ENCODE measurements at regions not wholly inside any gene's neighbourhood (a gene's known extent, or its start where the extent isn't known, plus 50 kb on each side); places are given as distances from the start of the nearest gene placed in this dataset.

- TF ChIP-seq, protein P1, sequence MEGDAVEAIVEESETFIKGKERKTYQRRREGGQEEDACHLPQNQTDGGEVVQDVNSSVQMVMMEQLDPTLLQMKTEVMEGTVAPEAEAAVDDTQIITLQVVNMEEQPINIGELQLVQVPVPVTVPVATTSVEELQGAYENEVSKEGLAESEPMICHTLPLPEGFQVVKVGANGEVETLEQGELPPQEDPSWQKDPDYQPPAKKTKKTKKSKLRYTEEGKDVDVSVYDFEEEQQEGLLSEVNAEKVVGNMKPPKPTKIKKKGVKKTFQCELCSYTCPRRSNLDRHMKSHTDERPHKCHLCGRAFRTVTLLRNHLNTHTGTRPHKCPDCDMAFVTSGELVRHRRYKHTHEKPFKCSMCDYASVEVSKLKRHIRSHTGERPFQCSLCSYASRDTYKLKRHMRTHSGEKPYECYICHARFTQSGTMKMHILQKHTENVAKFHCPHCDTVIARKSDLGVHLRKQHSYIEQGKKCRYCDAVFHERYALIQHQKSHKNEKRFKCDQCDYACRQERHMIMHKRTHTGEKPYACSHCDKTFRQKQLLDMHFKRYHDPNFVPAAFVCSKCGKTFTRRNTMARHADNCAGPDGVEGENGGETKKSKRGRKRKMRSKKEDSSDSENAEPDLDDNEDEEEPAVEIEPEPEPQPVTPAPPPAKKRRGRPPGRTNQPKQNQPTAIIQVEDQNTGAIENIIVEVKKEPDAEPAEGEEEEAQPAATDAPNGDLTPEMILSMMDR (IDR thresholded peaks at IDR 0.05; ENCODE audit: borderline replicate concordance, extremely low read depth, insufficient read depth): no peak
- Histone ChIP-seq H3K9me3 (ENCODE audit: control insufficient read depth in 2 of 3, insufficient read depth in 1 of 3, low read length in 3 of 3) (no peaks in the 10 kb centered on the region), H3K4me1 (ENCODE audit: control insufficient read depth in 2 of 3, insufficient read depth in 2 of 3, low read depth in 1 of 3, low read length in 3 of 3) (no peaks in the 10 kb centered on the region), H3K4me3 (ENCODE audit: low read length in 3 of 3) (no peak overlapping the region), H3K27ac (ENCODE audit: low read depth in 2 of 2, low read length in 2 of 2) (no peak overlapping the region), H3K36me3 (ENCODE audit: control insufficient read depth in 2 of 3, insufficient read depth in 3 of 3, low read length in 3 of 3) (no peaks in the 10 kb centered on the region), H3K9ac (ENCODE audit: low read length in 3 of 3) (no peak overlapping the region), H3K27me3 (ENCODE audit: control insufficient read depth, insufficient read depth, low read length) (no peaks in the 10 kb centered on the region)
- DNase-seq (no peak), FAIRE-seq (no peak)
- intact Hi-C loops (cut with DNase I): no loop called here
Observed at GRCh38 chr1:170340308-170340707, 191.7 kb upstream of the GORAB start.

- Histone ChIP-seq H3K27me3 (ENCODE audit: control insufficient read depth, insufficient read depth, low read length) (no peaks in the 10 kb centered on the region), H3K4me3 (ENCODE audit: low read length in 3 of 3) (no peak overlapping the region), H3K27ac (ENCODE audit: low read depth in 2 of 2, low read length in 2 of 2) (no peak overlapping the region), H3K4me1 (ENCODE audit: control insufficient read depth in 2 of 3, insufficient read depth in 2 of 3, low read depth in 1 of 3, low read length in 3 of 3) (no peaks in the 10 kb centered on the region), H3K9me3 (ENCODE audit: control insufficient read depth in 2 of 3, insufficient read depth in 1 of 3, low read length in 3 of 3) (no peaks in the 10 kb centered on the region), H3K36me3 (ENCODE audit: control insufficient read depth in 2 of 3, insufficient read depth in 3 of 3, low read length in 3 of 3) (no peaks in the 10 kb centered on the region), H3K9ac (ENCODE audit: low read length in 3 of 3) (no peak overlapping the region)
- intact Hi-C loops (cut with DNase I): no loop called here
- TF ChIP-seq, protein P1 (IDR thresholded peaks at IDR 0.05; ENCODE audit: borderline replicate concordance, extremely low read depth, insufficient read depth): no peak
- FAIRE-seq (no peak), DNase-seq (no peak)
Observed at GRCh38 chr1:170351366-170351946, 180.5 kb upstream of the GORAB start.

DNA sequence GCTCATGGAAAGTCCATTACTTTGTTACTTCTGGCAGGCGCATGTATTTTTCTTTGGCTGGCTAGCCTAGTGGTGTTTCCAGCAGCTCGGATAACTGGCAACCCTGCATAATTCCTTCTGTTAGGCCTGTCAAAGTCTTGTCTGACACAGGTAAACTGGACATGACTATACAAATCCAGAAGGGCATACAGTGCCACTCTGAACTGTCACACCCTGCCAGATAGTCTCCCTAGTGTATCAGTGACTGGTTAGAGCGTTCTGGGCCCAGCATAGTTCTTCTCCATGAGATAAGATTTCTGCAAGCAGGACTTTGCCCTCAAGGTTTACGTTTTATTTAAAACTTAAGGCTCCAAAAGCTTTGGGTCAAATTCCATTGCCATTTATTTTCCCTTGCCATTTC, 177.7 kb upstream of the GORAB start:
- Histone ChIP-seq H3K9me3 (ENCODE audit: control insufficient read depth in 2 of 3, insufficient read depth in 1 of 3, low read length in 3 of 3) (no peaks in the 10 kb centered on the region), H3K27me3 (ENCODE audit: control insufficient read depth, insufficient read depth, low read length) (no peaks in the 10 kb centered on the region), H3K9ac (ENCODE audit: low read length in 3 of 3) (no peak overlapping the region), H3K27ac (ENCODE audit: low read depth in 2 of 2, low read length in 2 of 2) (no peak overlapping the region), H3K36me3 (ENCODE audit: control insufficient read depth in 2 of 3, insufficient read depth in 3 of 3, low read length in 3 of 3) (no peaks in the 10 kb centered on the region), H3K4me1 (ENCODE audit: control insufficient read depth in 2 of 3, insufficient read depth in 2 of 3, low read depth in 1 of 3, low read length in 3 of 3) (no peaks in the 10 kb centered on the region), H3K4me3 (ENCODE audit: low read length in 3 of 3) (no peak overlapping the region)
- FAIRE-seq (no peak), DNase-seq (no peak)
- TF ChIP-seq, protein P1 (IDR thresholded peaks at IDR 0.05; ENCODE audit: borderline replicate concordance, extremely low read depth, insufficient read depth): no peak
- intact Hi-C loops (cut with DNase I): no loop called here

DNA sequence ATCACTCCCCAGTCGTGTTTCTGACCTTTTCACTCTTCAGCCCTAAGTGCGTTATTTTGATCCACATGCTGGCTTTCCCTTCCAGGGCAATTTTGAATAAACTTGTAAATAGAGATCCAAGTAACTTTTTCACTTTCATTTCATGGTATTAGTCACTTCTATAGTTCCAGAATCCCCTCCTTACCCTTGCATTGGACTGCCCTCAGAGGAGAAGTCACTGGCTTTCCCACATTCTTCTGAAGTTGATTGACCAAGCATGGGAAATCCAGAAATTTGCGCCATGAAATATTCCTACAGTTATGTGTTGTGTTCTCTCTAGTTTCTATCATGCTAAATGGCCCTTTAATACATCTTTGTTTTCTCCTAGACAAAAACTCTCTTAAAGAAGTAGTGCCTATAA, 177.3 kb upstream of the GORAB start:
- no peaks in the 10 kb centered on the region for H3K27me3 ChIP-seq (ENCODE audit: control insufficient read depth, insufficient read depth, low read length)
- FAIRE-seq (no peak), DNase-seq (no peak)
- H3K36me3 ChIP-seq (ENCODE audit: control insufficient read depth in 2 of 3, insufficient read depth in 3 of 3, low read length in 3 of 3): no peaks in the 10 kb centered on the region
- TF ChIP-seq, protein P1 (IDR thresholded peaks at IDR 0.05; ENCODE audit: borderline replicate concordance, extremely low read depth, insufficient read depth): no peak
- peaks cover 0 to 2% (median 0%) of the 10 kb centered on the region in 3 donors for H3K9me3 ChIP-seq (ENCODE audit: control insufficient read depth in 2 of 3, insufficient read depth in 1 of 3, low read length in 3 of 3)
- H3K27ac ChIP-seq (ENCODE audit: low read depth in 2 of 2, low read length in 2 of 2): no peak overlapping the region
- no peak overlapping the region for H3K4me3 ChIP-seq (ENCODE audit: low read length in 3 of 3)
- intact Hi-C loops (cut with DNase I): no loop called here
- no peaks in the 10 kb centered on the region for H3K4me1 ChIP-seq (ENCODE audit: control insufficient read depth in 2 of 3, insufficient read depth in 2 of 3, low read depth in 1 of 3, low read length in 3 of 3)
- no peak overlapping the region for H3K9ac ChIP-seq (ENCODE audit: low read length in 3 of 3)

All from kidney (tissue), 13 donors.